ENCODE measurements at regions not wholly inside any gene's neighbourhood (a gene's known extent, or its start where the extent isn't known, plus 50 kb on each side); places are given as distances from the start of the nearest gene placed in this dataset.

DNA sequence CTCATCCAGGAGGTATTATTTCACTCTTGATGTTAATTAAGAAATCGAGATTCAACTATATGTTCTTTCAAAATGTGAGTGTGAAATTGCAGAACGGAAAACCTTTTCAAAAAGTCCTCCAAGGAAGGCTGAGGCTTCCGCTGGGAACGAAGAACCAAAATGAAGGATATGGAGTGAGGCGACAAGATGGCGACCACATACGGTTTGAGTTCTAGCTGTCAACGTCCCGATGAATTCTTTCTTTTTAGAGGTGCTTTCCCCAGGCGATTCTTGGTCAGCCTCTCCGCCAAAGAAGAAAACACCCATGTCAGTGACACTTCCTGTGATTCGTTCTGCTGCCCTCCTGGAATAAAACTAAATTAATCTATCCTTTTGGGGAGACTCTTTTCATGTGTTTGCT lies 78.3 kb upstream of the ADAMTS16 start:
- no peak overlapping the region for H3K18ac ChIP-seq (ENCODE audit: insufficient read length, low read depth, low read length)
- H3K4me3 Mint-ChIP-seq = no peak overlapping the region
- no peaks in the 10 kb centered on the region for H3K23me2 ChIP-seq (ENCODE audit: insufficient read length, low read depth, low read length, poor library complexity, severe bottlenecking)
- H2BK5ac ChIP-seq (ENCODE audit: insufficient read length, low read length) = no peak overlapping the region
- H3K27me3 ChIP-seq (ENCODE audit: insufficient read depth, low read length) = no peaks in the 10 kb centered on the region
- no peaks in the 10 kb centered on the region; a peak in 1 of 5 replicates for H3K9me3 Mint-ChIP-seq
- no peak overlapping the region for H2BK120ac ChIP-seq (ENCODE audit: low read depth, low read length, poor library complexity, severe bottlenecking)
- no peaks in the 10 kb centered on the region for H3K79me1 ChIP-seq (ENCODE audit: insufficient read depth, low read depth, low read length, poor library complexity, severe bottlenecking)
- H3K27ac Mint-ChIP-seq = no peak overlapping the region
- no peaks in the 10 kb centered on the region for H3K79me2 ChIP-seq (ENCODE audit: insufficient read depth, low read length)
- no peak for TF ChIP-seq CTCF (conservative IDR thresholded peaks at IDR 0.05)
- H3K4ac ChIP-seq (ENCODE audit: low read depth, low read length) = no peak overlapping the region
- peaks cover 0 to 5% of the 10 kb centered on the region in 2 experiments; a peak in 1 of 4 replicates for H3K4me1 Mint-ChIP-seq
- no peak overlapping the region for H3T11ph ChIP-seq (ENCODE audit: low read length)
- no peak for DNase-seq
- H3K36me3 Mint-ChIP-seq (ENCODE audit: insufficient read depth in 1 of 3, low read depth in 3 of 3) = no peaks in the 10 kb centered on the region; a peak in 1 of 7 replicates
- no peak overlapping the region for H4K5ac ChIP-seq (ENCODE audit: insufficient read length, low read depth, low read length)
- no peak overlapping the region for H2AFZ ChIP-seq (ENCODE audit: low read length)
- H2BK12ac ChIP-seq (ENCODE audit: insufficient read length, low read depth, low read length) = no peak overlapping the region
- peaks cover 4% of the 10 kb centered on the region; the same call in 1 of the 2 replicates for H3K27me3 Mint-ChIP-seq (ENCODE audit: low read depth)
- H2BK15ac ChIP-seq (ENCODE audit: low read depth, low read length) = no peak overlapping the region
- H3K4me1 ChIP-seq (ENCODE audit: insufficient read depth, low read length) = no peaks in the 10 kb centered on the region
- H4K91ac ChIP-seq (ENCODE audit: insufficient read length, low read depth, low read length) = no peak overlapping the region
- no peaks in the 10 kb centered on the region for H4K20me1 ChIP-seq (ENCODE audit: control insufficient read depth, insufficient read depth, insufficient read length)
- H4K8ac ChIP-seq (replicated peaks; ENCODE audit: insufficient read length, low read depth, low read length) = no peak overlapping the region
- H3K56ac ChIP-seq (ENCODE audit: insufficient read length, low read depth, low read length) = no peak overlapping the region
- H3K27ac ChIP-seq (ENCODE audit: insufficient read length, low read depth, low read length) = no peak overlapping the region
- H3K4me2 ChIP-seq (ENCODE audit: insufficient read depth, insufficient read length, low read length) = no peak overlapping the region
- WGBS (ENCODE audit: extremely low coverage, insufficient read length, low lambda C conversion rate) = no CpG with 5 or more reads among the region's 12 CpGs
- no peak overlapping the region for H3K23ac ChIP-seq (ENCODE audit: insufficient read length, low read depth, low read length)
- H3K14ac ChIP-seq (ENCODE audit: insufficient read depth, low read length) = no peak overlapping the region
- no peak overlapping the region for H2AK5ac ChIP-seq (ENCODE audit: insufficient read length, low read length)
- no peak overlapping the region for H2BK20ac ChIP-seq (ENCODE audit: low read depth, low read length, poor library complexity, severe bottlenecking)
- H3K9ac ChIP-seq (ENCODE audit: extremely low read depth, insufficient read length, low read length) = no peak overlapping the region
- H3K9me3 ChIP-seq (ENCODE audit: control insufficient read depth, low read depth, low read length) = no peaks in the 10 kb centered on the region

All from H9 (cell line).